HEK293T (cell line): ENCODE measurements at regions not wholly inside any gene's neighbourhood (a gene's known extent, or its start where the extent isn't known, plus 50 kb on each side); places are given as distances from the start of the nearest gene placed in this dataset.

Experiments
- FOXA1 ChIP-seq: fragments of 450-650 bp; IDR thresholded peaks from 2 replicates; pipeline ENCODE4 v1.6.1; 2016; ENCODE audit warnings: mild to moderate bottlenecking
- FOXM1 ChIP-seq: fragments of 450-650 bp; IDR thresholded peaks from 2 replicates; pipeline ENCODE4 v1.6.1; 2017; ENCODE audit warnings: mild to moderate bottlenecking, borderline replicate concordance
- L3MBTL2 ChIP-seq: fragments of 450-650 bp; conservative IDR thresholded peaks from 2 replicates; pipeline ENCODE4 v1.6.1; 2016; ENCODE audit warnings: mild to moderate bottlenecking
- SP1 ChIP-seq: fragments of 450-650 bp; IDR thresholded peaks from 2 replicates; pipeline ENCODE4 v1.6.1; 2017

DNA sequence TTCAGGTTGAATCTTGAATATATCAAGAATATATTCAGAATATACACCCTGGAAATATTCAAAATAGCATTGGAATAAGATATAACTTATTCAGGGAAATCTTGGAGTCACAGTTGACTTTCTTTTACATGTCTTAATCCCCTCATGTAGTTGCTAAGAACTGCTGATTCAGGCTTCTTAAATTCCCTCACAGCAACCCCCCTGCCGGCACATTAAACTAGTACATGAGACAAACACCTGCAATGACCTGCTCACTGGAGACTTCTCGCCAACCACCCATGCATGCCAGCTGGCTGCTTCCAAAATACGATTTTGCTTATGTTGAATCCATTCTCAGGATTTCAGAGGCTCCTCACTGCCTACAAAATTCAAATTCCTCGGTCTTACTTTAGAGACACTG, 997.1 kb downstream of the EFNB2 start:
- TF ChIP-seq FOXM1 (no peak), FOXA1 (no peak), L3MBTL2 (no peak), SP1 (no peak)
